H1 (cell line): ENCODE measurements at regions not wholly inside any gene's neighbourhood (a gene's known extent, or its start where the extent isn't known, plus 50 kb on each side); places are given as distances from the start of the nearest gene placed in this dataset.

Experiments
- CTCF ChIA-PET: fragments of 300-600 bp; sonication (Branson Sonifier 250); formaldehyde crosslinking; loops from one replicate; lab custom pipeline; 2021; ENCODE audit not compliant: partially characterized antibody; lab: Charles Lee
- POLR2A ChIA-PET: fragments of 300-600 bp; sonication (Branson Sonifier 250); formaldehyde crosslinking; loops from one replicate; lab custom pipeline; 2021; ENCODE audit warnings: inconsistent platforms; ENCODE audit not compliant: partially characterized antibody; lab: Charles Lee
- DNase-seq, 2 experiments: peaks; one replicate each; pipeline versions ENCODE4 v3.0.0 to v3.0.0-alpha.2; 2010 to 2022; ENCODE audit warnings: low spot score in 2 of 2, low read depth in 1 of 2, mixed read lengths in 1 of 2
- FAIRE-seq: peaks from 2 replicates; lab custom pipeline; 2011; peaks lifted over from hg19 to GRCh38; lab: Jason Lieb, UNC
- H2AFZ ChIP-seq: 2 replicates; pipeline ENCODE4 v1.8.1; 2012; ENCODE audit warnings: low read length, inconsistent platforms
- H2AK5ac ChIP-seq: 2 replicates; pipeline ENCODE4 v1.6.1; 2013; ENCODE audit warnings: low read depth, low read length
- H2BK120ac ChIP-seq: replicated peaks from 2 replicates; pipeline ENCODE3; 2013; ENCODE audit warnings: low read depth, low read length, inconsistent platforms
- H2BK12ac ChIP-seq: 2 replicates; pipeline ENCODE4 v1.6.1; 2013; ENCODE audit warnings: low read depth, low read length
- H2BK15ac ChIP-seq: 2 replicates; pipeline ENCODE4 v1.6.1; 2013; ENCODE audit warnings: low read length
- H2BK20ac ChIP-seq: 2 replicates; pipeline ENCODE4 v1.6.1; 2013; ENCODE audit warnings: low read length
- H2BK5ac ChIP-seq: 2 replicates; pipeline ENCODE4 v1.6.1; 2013; ENCODE audit warnings: low read depth, low read length
- H3K14ac ChIP-seq: 2 replicates; pipeline ENCODE4 v1.6.1; 2013; ENCODE audit warnings: inconsistent platforms; ENCODE audit not compliant: insufficient read length
- H3K18ac ChIP-seq: 2 replicates; pipeline ENCODE4 v1.6.1; 2013; ENCODE audit warnings: low read length; ENCODE audit errors: extremely low read depth
- H3K23ac ChIP-seq: 2 replicates; pipeline ENCODE4 v1.6.1; 2013; ENCODE audit warnings: inconsistent platforms; ENCODE audit not compliant: insufficient read length
- H3K23me2 ChIP-seq: 2 replicates; pipeline ENCODE4 v1.6.1; 2013; ENCODE audit warnings: low read depth, low read length
- H3K27ac ChIP-seq: 2 replicates; pipeline ENCODE4 v1.6.1; 2011; ENCODE audit warnings: low read depth, low read length, inconsistent platforms
- H3K27me3 ChIP-seq, 4 experiments: replicated peaks in 1 of 4; 1 replicate in 1 of 4; 2 replicates in 3 of 4; pipeline versions ENCODE4 v1.6.1 to v1.8.1; 2011 to 2013; ENCODE audit warnings: low read length in 3 of 4, mild to moderate bottlenecking in 3 of 4, inconsistent platforms in 2 of 4, mixed read lengths in 2 of 4, moderate library complexity in 1 of 4; ENCODE audit not compliant: control insufficient read depth in 3 of 4, insufficient read depth in 3 of 4; ENCODE audit errors: extremely low read depth in 1 of 4
- H3K36me3 ChIP-seq, 4 experiments: 2 replicates each; pipeline versions ENCODE4 v1.6.1 to v1.8.1; 2011 to 2013; ENCODE audit warnings: mild to moderate bottlenecking in 4 of 4, low read length in 3 of 4, moderate library complexity in 2 of 4, control low read depth in 1 of 4, inconsistent platforms in 1 of 4; ENCODE audit not compliant: insufficient read depth in 4 of 4, control insufficient read depth in 2 of 4
- H3K4ac ChIP-seq: replicated peaks from 2 replicates; pipeline ENCODE3; 2013; ENCODE audit warnings: low read length, low read depth, mixed read lengths, inconsistent platforms; ENCODE audit not compliant: insufficient read length
- H3K4me1 ChIP-seq, 4 experiments: replicated peaks in 1 of 4; 1 replicate in 1 of 4; 2 replicates in 3 of 4; pipeline versions ENCODE4 v1.6.1 to v1.8.1; 2011 to 2013; ENCODE audit warnings: low read length in 3 of 4, inconsistent platforms in 2 of 4, mixed read lengths in 1 of 4; ENCODE audit not compliant: insufficient read depth in 4 of 4, control insufficient read depth in 3 of 4
- H3K4me2 ChIP-seq, 2 experiments: 2 replicates each; pipeline versions ENCODE4 v1.6.1 to v1.8.1; 2011 to 2013; ENCODE audit warnings: low read depth in 2 of 2, low read length in 2 of 2, control low read depth in 1 of 2, inconsistent platforms in 1 of 2, mild to moderate bottlenecking in 1 of 2; ENCODE audit not compliant: insufficient read depth in 1 of 2
- H3K4me3 ChIP-seq, 4 experiments: fragments of 200-600, 300-600 bp in 1 of 4; sonication (generic), shearing (Covaris generic), sonication (Bioruptor Twin) in 1 of 4; 2 replicates each; pipeline versions ENCODE4 v1.5.1 to v1.8.1; 2011 to 2016; ENCODE audit warnings: low read length in 4 of 4, low read depth in 3 of 4, control low read depth in 2 of 4, inconsistent platforms in 2 of 4, mild to moderate bottlenecking in 2 of 4, mixed read lengths in 1 of 4, moderate library complexity in 1 of 4; ENCODE audit not compliant: insufficient read depth in 2 of 4; ENCODE audit errors: extremely low read depth in 1 of 4
- H3K56ac ChIP-seq: replicated peaks from 2 replicates; pipeline ENCODE3; 2013; ENCODE audit warnings: low read depth, mild to moderate bottlenecking, mixed read lengths, low read length, inconsistent platforms; ENCODE audit not compliant: insufficient read length
- H3K79me1 ChIP-seq: 2 replicates; pipeline ENCODE4 v1.6.1; 2013; ENCODE audit warnings: low read depth, low read length, control low read depth
- H3K79me2 ChIP-seq, 2 experiments: 2 replicates each; pipeline versions ENCODE4 v1.6.1 to v1.8.1; 2012 to 2013; ENCODE audit warnings: low read length in 2 of 2, mild to moderate bottlenecking in 2 of 2, inconsistent platforms in 1 of 2; ENCODE audit not compliant: insufficient read depth in 2 of 2, control insufficient read depth in 1 of 2
- H3K9ac ChIP-seq, 4 experiments: replicated peaks in 1 of 4; 1 replicate in 1 of 4; 2 replicates in 3 of 4; pipeline versions ENCODE4 v1.6.1 to v1.8.1; 2011 to 2013; ENCODE audit warnings: low read depth in 3 of 4, low read length in 3 of 4, control low read depth in 2 of 4, mild to moderate bottlenecking in 2 of 4, moderate library complexity in 2 of 4, inconsistent platforms in 1 of 4; ENCODE audit errors: extremely low read depth in 1 of 4
- H3K9me3 ChIP-seq, 2 experiments: 2 replicates each; pipeline versions ENCODE4 v1.6.1 to v1.8.1; 2012 to 2013; ENCODE audit warnings: mild to moderate bottlenecking in 2 of 2, moderate library complexity in 2 of 2, control low read depth in 1 of 2, inconsistent platforms in 1 of 2, low read depth in 1 of 2, low read length in 1 of 2, mixed read lengths in 1 of 2; ENCODE audit not compliant: insufficient read depth in 2 of 2
- H4K20me1 ChIP-seq, 2 experiments: replicated peaks in 1 of 2; 2 replicates each; pipeline versions ENCODE3 to v1.8.1; 2011 to 2013; ENCODE audit warnings: inconsistent platforms in 2 of 2, low read length in 2 of 2, mild to moderate bottlenecking in 1 of 2; ENCODE audit not compliant: insufficient read depth in 2 of 2, control insufficient read depth in 1 of 2
- H4K5ac ChIP-seq: 2 replicates; pipeline ENCODE4 v1.6.1; 2013; ENCODE audit warnings: low read length, low read depth, mixed read lengths, inconsistent platforms; ENCODE audit not compliant: insufficient read length
- H4K8ac ChIP-seq: 2 replicates; pipeline ENCODE4 v1.8.0; 2013; ENCODE audit warnings: mild to moderate bottlenecking, moderate library complexity, low read length, inconsistent platforms; ENCODE audit not compliant: insufficient read depth; ENCODE audit errors: extremely low read depth
- H4K91ac ChIP-seq: replicated peaks from 2 replicates; pipeline ENCODE3; 2013; ENCODE audit warnings: low read length, mixed read lengths, inconsistent platforms; ENCODE audit not compliant: insufficient read length
- CBX8 ChIP-seq: fragments of 300-800, 300-1000 bp; sonication (generic); IDR thresholded peaks from 2 replicates; pipeline ENCODE4 v1.7.1; 2016; ENCODE audit warnings: low read depth, low read length, borderline replicate concordance
- CTBP2 ChIP-seq: IDR thresholded peaks from 2 replicates; pipeline ENCODE4 v1.7.0; 2011; ENCODE audit warnings: borderline replicate concordance, mild to moderate bottlenecking, moderate library complexity, mixed read lengths, low read length; ENCODE audit not compliant: insufficient read depth, insufficient read length
- EP300 ChIP-seq, 2 experiments: IDR thresholded peaks; 1 replicate in 1 of 2; 2 replicates in 1 of 2; pipeline ENCODE4 v1.6.1; 2011 to 2012; ENCODE audit warnings: low read depth in 2 of 2, low read length in 2 of 2, mild to moderate bottlenecking in 2 of 2, borderline replicate concordance in 1 of 2, inconsistent platforms in 1 of 2, moderate library complexity in 1 of 2
- KDM4A ChIP-seq: IDR thresholded peaks from one replicate; pipeline ENCODE4 v1.7.1; 2012; ENCODE audit warnings: low read depth, mild to moderate bottlenecking, moderate library complexity, low read length, inconsistent platforms; ENCODE audit not compliant: severe bottlenecking
- POU5F1 ChIP-seq: IDR thresholded peaks from 2 replicates; pipeline ENCODE4 v1.6.1; 2011; ENCODE audit warnings: low read depth, mild to moderate bottlenecking, low read length, moderate library complexity
- RBBP5 ChIP-seq: IDR thresholded peaks from 2 replicates; pipeline ENCODE4 v1.7.1; 2012; ENCODE audit warnings: low read depth, mild to moderate bottlenecking, inconsistent platforms, low read length, moderate library complexity, borderline replicate concordance
- RFX5 ChIP-seq: IDR thresholded peaks from 2 replicates; pipeline ENCODE4 v1.6.1; 2011; ENCODE audit warnings: low read depth, low read length, improper control_type of control experiment, borderline replicate concordance
- SAP30 ChIP-seq: fragments of 300-600 bp; sonication (generic); IDR thresholded peaks from 2 replicates; pipeline ENCODE4 v1.7.1; 2012; ENCODE audit warnings: low read length, moderate library complexity, mild to moderate bottlenecking, inconsistent platforms; ENCODE audit not compliant: insufficient read depth, insufficient replicate concordance
- SUZ12 ChIP-seq: fragments of 200-600 bp; sonication (generic); IDR thresholded peaks from 2 replicates; pipeline ENCODE4 v1.6.1; 2012; ENCODE audit warnings: mild to moderate bottlenecking, inconsistent platforms, low read length, moderate library complexity, mixed read lengths
- TAF1 ChIP-seq: IDR thresholded peaks from 2 replicates; pipeline ENCODE4 v1.6.1; 2011; ENCODE audit warnings: mild to moderate bottlenecking, low read depth, low read length
- TEAD4 ChIP-seq: IDR thresholded peaks from 2 replicates; pipeline ENCODE4 v1.6.1; 2012; ENCODE audit warnings: low read depth, low read length, inconsistent platforms, mixed read lengths
- WGBS, 2 experiments: shearing (Covaris generic) in 1 of 2; methylation state at CpG; one replicate each; pipeline versions ENCODE4 v1.1.6 to v1.1.7; 2013 to 2015; ENCODE audit warnings: low lambda C conversion rate in 2 of 2, mixed read lengths in 2 of 2, inconsistent platforms in 1 of 2, low coverage in 1 of 2, missing lambda C conversion rate in 1 of 2; ENCODE audit not compliant: insufficient replicate concordance in 2 of 2, insufficient coverage in 1 of 2, insufficient read length in 1 of 2; ENCODE audit errors: extremely low coverage in 1 of 2, missing lambda C conversion rate in 1 of 2; 5-methylcytosine and 5-hydroxymethylcytosine counted together
- TF ChIP-seq, protein P1 (sequence below): IDR thresholded peaks from 2 replicates; pipeline ENCODE4 v1.6.1; 2011; ENCODE audit warnings: low read depth, mild to moderate bottlenecking, low read length; ENCODE audit not compliant: insufficient read depth

DNA sequence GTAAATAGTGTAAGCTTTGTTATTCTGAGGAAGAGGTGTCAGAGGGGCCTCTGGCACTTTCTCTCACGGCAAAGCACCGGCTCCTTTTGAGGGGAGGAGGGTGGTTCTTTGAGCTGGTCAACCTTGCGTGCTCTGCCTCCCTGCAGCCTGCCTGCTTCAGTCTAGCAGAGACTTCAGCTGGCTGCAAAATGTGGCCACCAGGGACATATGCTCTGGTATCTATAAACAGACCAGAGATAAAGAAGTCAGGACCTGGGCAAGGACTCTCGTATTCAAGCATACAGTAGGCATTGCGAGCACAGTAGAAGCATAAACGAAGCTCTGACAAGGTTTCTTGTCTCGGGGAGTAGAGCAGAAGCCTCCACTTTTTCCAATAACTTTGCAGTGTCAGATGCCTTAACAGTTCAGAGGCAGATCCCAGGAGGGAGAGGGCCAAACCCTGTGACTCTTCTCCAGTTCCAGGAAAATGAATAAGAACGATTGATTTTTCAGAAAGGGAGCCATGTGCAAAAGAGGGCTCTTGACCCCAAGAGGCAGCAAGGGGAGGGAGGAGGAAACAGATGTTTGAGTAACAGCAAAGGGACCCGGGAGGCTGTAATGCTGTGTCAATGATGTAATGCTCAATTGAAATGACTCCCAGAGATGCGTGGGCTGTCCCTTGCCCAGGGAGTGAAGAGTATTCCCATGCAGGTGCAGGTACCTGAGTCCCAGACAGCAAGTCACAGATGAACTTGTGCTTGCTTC, 57.9 kb upstream of the TEX13D start:
- H3K27ac ChIP-seq = no peak overlapping the region
- no peak for DNase-seq
- no peak overlapping the region for H3K14ac ChIP-seq
- no peak overlapping the region for H3K56ac ChIP-seq
- ChIA-PET POLR2A (no interaction called here), CTCF (interaction anchor here (1.4 to 1.5 kb wide), 2 partner anchors 51 to 58 kb away, joined by 3 read pairs; no protein-coding TSS in a partner anchor)
- no peak overlapping the region for H4K5ac ChIP-seq
- no peak overlapping the region for H2AK5ac ChIP-seq
- H4K8ac ChIP-seq = no peak overlapping the region
- WGBS, 2 experiments = 65% methylated on average over 9 of the region's 10 CpGs; no CpG with 5 or more reads in 1 of the 2 experiments
- no peak overlapping the region for H2BK12ac ChIP-seq
- no peak overlapping the region for H3K23ac ChIP-seq
- no peaks in the 10 kb centered on the region for H3K36me3 ChIP-seq
- no peak overlapping the region for H3K4me3 ChIP-seq
- no peaks in the 10 kb centered on the region for H3K4me1 ChIP-seq
- H3K9ac ChIP-seq = no peak overlapping the region
- H4K20me1 ChIP-seq = no peaks in the 10 kb centered on the region
- H3K79me1 ChIP-seq = no peaks in the 10 kb centered on the region
- no peak overlapping the region for H2BK20ac ChIP-seq
- H3K4ac ChIP-seq = no peak overlapping the region
- H2BK15ac ChIP-seq = no peak overlapping the region
- no peak overlapping the region for H3K4me2 ChIP-seq
- no peak overlapping the region; the same call in 1 of the 2 replicates for H3K18ac ChIP-seq
- TF ChIP-seq, protein P1, sequence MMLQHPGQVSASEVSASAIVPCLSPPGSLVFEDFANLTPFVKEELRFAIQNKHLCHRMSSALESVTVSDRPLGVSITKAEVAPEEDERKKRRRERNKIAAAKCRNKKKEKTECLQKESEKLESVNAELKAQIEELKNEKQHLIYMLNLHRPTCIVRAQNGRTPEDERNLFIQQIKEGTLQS = no peak
- TF ChIP-seq CBX8 (no peak), RFX5 (no peak), TAF1 (no peak), SAP30 (no peak), POU5F1 (no peak), SUZ12 (no peak), EP300 (IDR thresholded peaks at IDR 0.05; ENCODE audit: borderline replicate concordance in 1 of 2, low read depth in 2 of 2, low read length in 2 of 2) (no peak), TEAD4 (no peak), CTBP2 (no peak), RBBP5 (no peak), KDM4A (no peak)
- TF ChIP-seq, all 59 proteins: peak for 0
- FAIRE-seq = no peak
- Histone ChIP-seq H3K27me3 (no peaks in the 10 kb centered on the region), H4K91ac (no peak overlapping the region), H2BK120ac (no peak overlapping the region), H2AFZ (no peak overlapping the region; the same call in 1 of the 2 replicates), H2BK5ac (no peak overlapping the region), H3K9me3 (no peaks in the 10 kb centered on the region), H3K23me2 (no peaks in the 10 kb centered on the region), H3K79me2 (no peaks in the 10 kb centered on the region)
